GM21619 (cell line): ENCODE measurements at regions not wholly inside any gene's neighbourhood (a gene's known extent, or its start where the extent isn't known, plus 50 kb on each side); places are given as distances from the start of the nearest gene placed in this dataset.

Experiments used
- ATAC-seq: cut with Tn5 transposase; IDR thresholded peaks from one replicate; pipeline ENCODE4 v1.9.1; 2021; ENCODE audit not compliant: unreplicated experiment

DNA sequence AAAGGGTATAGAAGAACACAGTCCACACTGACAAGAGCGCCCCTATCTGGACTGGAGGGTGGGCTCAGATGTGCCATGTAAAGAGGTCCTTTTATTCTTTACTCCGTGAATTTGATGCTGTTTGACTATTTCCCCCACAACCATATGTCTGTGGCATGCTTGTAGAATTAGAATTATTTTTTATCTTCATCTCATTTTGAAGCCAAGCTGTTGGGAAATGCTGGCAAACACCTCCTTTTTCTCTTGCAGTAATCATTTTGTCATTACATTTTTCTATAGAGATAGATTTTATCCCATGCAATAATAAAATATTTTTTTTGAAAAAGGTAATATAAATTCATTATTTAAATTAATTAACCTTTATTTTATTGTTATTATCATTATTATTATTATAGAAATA is 926.6 kb upstream of the AUTS2 start:
- ATAC-seq, result no peak

DNA sequence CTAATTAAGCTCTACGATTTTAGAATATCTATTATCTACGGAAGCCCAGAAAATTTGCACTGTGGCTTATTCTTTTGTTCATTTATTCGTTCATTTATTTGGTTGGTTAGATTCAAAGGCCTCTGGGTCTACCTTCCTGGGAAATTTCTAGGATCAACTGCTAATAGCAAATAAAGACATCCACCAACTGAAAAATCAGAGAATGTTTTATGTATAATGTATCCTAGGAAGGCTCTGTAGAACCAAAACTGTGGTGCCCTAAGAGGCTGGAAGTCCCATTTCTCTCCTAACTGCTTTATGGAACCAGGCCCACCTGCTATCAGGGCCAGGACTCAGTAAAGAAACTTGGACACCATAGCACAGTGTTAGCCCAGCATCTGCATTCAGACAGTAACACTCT is 923.4 kb upstream of the AUTS2 start:
- ATAC-seq, result no peak

DNA sequence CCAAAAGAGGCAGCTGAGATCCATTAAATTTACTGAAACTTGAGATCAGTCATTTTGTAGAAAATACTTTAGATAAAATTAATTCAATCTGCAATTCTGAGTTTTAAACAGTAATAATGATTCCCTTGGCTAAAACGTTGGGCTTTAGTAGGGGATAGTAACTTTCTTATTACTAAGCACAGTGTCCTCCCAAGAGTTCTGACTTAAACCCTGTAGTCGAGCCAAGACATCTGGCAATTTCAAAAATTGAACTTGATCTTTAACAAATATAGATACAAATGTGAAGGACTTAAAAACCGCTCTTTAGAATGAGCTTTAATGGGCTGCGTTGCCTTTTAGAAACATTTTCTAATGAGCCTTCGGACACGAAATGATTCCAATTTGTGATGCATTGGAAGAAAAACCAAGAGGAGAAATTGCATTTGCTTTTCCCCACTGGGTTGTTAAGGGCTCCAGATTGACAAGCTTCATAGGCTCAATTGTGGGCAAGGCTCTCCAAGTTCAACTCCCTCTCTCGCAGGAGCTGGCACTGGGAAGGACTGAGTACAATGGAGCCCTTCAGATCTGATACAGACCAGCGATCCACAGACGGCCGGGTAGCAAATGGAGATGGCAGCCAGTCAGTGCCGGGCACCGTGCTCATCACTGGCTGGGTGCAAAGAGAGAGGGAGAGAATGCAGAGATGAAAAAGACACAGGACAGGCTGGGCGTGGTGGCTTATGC is 921.3 kb upstream of the AUTS2 start:
- no peak for ATAC-seq

DNA sequence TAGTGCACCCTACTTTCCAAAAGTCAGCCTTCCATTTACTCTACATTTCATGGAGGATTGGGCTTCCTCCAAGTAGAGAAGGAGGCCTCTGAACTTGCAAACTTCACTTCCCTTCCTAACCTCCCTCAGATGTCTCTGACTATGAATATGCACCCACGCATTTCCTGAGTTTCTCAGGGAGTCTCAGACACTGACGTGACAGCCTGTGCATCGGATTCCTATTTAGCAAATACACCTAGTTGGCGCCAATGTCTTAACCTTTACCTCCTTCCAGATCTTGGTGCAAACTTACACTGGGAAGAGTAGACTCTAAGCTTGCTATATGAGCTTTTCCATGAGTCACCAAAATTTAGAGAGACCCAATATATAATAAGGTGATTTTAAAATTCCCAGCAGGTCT is 920.1 kb upstream of the AUTS2 start:
- ATAC-seq, result no peak

DNA sequence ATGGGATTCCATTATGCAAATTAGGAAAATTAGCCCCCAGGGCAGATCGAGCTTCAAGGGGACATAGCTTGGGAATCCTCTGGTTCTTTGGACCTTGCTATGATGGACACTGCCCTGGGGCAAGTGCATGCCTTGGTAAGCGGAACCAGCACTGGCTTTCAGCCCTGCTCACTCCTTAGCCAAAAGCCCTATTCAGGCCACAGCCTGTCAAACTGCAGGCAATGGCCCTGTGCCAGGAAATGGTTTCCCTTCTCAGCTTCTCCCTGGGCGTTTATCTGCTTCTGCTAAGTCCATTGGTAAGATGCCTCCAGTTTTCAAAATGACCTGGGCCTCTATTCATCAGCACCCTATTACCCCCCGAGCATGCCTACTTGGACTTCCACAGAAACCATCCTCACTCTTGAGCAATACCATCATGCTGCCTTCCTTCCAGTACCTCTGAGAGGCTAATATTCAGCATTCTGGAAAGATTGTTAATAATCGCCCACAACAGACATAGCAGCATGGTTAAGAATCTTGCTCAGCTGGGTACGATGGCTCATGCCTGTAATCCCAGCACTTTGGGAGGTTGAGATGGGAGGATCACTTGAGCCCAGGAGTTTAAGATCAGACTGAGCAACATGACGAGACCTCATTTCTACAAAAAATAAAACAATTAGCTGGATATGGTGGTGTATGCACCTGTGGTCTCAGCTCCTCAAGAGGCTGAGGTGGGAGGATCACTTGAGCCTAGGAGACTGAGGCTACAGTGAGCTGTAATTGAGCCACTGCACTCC is 918.6 kb upstream of the AUTS2 start:
- ATAC-seq, result no peak

DNA sequence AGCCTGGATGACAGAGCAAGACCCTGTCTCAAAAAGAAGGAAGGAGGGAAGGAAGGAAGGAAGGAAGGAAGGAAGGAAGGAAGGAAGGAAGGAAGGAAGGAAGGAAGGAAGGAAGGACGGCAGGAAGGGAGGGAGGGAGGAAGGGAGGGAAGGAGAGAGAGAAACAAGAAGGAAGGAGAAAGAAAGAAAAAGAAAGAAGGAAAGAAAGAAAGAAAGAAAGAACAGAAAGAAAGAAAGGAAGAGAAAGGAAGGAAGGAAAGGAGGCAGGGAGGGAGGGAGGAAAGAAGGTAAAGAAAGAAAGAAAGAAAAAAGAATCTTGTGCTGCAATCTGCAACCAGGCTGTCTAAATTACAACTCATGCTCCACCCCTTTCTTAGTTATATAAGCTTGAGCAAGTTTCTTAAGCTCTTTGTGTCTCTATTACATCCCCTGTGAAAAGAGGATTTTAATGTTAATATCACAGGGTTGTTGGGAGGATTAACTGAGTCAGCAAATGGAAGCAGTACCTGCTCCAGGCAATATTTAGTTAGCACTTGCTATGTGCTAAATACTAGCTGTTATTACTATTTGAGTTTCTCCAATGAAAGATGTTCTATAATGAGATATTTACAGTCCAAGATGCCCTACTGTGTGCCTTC is 917.9 kb upstream of the AUTS2 start:
- ATAC-seq, result no peak

DNA sequence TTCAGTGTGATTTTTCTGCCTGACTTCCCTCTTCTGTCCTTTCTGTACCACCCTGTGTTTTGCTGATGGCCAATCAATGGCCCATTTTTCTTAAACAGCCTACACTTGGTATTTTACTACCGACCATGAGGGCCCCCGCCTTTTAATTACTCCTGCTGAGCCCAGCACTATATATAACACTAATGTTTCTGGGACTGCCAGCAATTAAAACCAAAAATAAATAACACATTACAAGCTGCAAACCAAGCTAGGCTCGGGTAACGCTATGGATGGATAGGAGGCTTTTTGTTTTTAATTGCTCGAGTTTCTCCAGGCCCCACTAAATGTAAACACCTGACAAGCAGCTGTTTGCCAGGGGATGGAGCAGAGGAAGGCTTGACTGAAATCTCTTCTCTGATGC is 915.4 kb upstream of the AUTS2 start:
- no peak for ATAC-seq

DNA sequence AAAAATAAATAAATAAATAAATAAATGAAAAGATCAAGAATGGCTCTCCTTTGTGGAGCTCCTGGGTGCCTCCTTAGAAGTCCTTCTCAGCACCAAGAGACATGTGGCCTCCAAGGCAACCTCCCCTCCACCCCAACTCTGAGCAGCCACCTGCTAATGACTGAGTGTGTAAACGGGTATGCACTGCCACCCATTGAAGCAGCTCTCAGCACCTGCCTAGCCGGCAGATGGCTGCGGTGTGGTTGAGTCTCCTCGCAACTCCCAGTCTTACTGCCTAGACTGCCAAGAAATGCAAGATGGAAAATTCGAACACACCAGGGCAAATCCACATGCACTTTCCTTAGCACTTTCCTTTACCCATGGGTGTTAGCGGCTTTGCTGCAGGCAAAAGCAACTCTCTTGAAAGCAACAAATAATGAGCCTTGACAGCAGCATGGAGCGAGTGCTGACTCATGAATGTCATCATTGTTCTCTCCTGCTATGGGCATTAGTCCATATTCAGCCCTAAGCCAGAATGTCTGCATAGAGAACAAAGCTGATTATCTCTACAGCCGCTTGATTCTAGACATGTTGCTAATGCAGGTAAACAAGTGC is 913.9 kb upstream of the AUTS2 start:
- ATAC-seq, result no peak

DNA sequence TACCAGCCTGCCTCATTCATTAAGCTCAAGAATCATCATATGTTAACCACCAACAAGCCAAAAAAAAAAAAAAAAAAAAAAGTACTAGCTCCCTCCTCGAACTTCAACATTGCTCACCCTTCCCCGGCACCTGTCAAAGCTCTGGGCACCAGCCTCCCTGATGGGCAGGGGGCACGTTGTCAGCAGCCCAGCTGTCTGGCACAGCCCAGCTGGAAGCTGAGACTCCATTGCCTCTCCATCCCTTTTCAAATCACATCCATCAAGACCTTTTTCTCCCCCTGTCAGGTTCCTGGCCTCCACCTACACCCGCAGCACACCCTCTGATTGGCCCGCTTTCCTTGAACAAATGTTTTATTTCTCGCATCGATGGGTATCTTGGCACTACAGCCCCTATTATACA is 913.3 kb upstream of the AUTS2 start:
- ATAC-seq, result no peak

DNA sequence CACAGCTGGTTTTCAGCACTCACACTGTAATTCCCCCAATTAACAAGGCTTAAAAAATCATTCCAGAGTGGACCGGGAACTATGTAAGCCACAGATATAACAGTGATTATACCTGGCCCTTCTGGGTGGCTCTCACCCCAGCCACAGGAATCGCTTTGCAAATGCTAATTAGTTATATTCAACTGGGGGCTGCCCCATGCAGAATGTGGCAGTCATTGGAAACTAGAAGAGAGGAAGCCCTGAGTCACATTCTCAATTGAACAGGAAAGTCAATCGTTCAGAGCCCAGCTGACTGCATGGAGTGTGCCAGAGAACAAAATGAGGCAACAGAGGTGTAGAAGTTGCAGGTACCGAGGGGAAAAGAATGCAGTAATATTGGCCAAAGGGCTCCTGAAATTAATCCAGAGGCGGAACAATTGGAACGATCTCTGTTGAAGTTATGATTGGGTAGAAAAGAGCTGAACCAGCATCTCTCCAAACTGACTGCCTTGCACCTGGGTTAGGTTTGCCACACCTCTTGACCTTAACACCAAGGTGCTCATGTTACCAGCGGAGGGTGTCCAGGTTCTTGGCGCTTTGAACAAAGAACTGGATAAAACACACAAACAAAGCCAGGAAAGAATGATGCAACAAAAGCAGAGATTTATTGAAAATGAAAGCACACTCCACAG is 909.7 kb upstream of the AUTS2 start:
- no peak for ATAC-seq

DNA sequence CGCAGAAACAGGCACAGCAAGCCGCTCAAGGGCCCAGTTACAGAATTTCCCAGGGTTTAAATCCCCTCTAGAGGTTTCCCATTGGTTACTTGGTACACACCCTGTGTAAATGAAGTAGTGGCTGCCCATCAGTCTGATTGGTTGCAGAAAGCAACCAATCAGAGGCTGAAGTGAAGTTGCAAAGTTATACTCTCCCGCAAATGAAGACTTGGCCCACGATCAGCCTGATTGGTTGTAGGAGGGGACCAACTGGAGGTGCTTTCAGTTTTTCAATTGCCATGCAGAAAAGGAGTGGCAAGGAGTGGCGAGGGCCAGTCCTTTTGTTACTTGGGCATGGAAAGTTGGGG is 909.2 kb upstream of the AUTS2 start:
- no peak for ATAC-seq

DNA sequence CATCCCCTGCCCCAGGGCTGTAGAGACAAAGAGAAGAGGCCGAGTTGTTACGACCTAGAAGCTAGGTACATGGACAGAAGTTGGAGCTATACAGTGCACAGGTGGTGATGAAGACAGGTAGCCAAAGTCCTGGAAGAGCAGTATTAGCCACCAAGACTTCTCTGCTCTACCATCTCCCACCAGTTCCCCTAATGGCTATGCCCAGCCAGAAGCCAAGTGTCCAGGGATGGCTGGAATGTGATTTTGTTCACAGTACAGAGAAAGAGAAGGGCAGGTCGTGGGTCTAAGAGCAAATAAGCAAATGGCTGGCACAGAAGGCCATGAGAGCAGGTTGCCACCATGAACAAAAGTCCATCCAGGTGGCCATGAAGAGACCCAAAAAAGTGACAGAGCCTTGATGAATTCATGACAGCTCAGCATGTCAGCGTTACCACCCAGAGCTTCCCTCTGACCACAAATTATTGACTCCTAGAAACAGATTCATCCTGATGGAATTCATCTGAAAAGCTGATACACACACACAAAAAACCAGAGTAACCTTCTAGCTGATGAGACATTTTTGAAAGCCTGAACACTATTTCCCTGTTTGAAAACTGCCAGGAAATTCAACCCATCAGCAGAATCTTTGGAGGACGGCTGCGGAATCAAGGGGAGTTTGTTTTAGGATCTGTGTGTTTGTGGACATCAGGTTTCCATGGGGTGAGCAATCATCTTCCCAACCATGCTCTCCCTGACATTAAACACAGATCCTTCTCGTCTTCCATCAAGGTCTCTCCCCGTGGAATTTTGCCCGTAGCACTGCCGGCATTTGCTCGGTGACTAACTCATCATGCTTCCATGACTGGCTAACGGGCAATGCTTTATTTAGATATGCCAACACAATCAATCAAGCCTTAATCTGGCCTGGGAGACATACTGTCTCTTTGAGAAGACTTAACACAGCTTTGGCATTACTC is 906.7 kb upstream of the AUTS2 start:
- ATAC-seq, result no peak

DNA sequence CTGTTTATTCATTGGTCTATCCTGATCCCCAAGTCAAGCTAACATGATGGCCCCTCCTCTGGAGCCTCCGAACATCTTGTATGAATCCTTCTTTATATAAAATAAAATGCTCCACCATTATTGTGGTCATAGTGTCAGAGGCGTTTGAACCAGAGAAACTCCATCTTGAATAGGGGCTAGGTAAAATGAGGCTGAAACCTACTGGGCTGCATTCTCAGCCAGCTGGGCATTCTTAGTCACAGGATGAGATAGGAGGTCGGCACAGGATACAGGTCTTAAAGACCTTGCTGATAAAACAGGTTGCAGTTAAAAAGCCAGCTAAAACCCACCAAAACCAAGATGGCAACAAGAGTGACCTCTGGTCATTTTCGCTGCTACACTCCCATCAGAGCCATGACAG is 905.8 kb upstream of the AUTS2 start:
- ATAC-seq, result no peak

DNA sequence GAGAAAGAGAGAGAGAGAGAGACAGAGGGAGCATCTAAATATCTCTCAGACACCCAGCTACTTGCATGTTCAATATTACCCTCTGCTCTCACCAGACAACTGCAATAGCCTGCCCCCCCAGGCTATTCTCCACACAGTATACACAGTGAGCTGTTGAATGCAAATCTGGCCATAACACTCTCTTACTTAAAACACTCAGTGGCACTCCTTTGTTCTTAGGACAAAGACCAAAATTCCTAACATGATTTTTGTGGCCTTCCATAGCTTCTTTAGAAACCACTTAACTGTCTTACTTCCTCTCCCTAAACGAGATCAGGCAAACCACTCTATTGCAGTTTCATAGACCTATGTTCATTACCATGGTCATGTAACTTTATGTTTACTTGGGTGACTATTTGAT is 903.6 kb upstream of the AUTS2 start:
- no peak for ATAC-seq

DNA sequence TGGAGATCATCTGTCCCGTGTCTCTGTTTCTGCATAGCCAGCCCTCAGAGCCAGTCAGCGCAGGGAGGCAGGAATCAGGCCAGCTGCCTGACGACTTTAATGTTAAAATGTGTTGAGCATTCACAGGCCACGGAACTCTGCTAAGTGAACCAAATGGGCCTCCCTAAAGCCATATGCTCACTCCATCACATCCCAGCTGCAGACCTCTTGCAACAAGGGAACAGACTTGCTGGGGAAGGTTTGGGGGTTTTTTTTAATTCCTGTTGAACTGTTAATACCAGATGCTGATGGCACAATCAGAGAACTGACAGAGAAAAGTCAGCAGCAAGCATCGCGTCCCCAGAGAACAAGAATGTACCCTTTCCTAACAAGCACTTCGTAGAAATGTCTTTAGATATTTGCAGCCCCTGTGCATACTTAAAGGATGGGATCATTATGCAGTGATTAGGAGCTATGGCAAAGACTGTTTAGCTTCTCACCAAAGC is 900.4 kb upstream of the AUTS2 start:
- ATAC-seq, result no peak

DNA sequence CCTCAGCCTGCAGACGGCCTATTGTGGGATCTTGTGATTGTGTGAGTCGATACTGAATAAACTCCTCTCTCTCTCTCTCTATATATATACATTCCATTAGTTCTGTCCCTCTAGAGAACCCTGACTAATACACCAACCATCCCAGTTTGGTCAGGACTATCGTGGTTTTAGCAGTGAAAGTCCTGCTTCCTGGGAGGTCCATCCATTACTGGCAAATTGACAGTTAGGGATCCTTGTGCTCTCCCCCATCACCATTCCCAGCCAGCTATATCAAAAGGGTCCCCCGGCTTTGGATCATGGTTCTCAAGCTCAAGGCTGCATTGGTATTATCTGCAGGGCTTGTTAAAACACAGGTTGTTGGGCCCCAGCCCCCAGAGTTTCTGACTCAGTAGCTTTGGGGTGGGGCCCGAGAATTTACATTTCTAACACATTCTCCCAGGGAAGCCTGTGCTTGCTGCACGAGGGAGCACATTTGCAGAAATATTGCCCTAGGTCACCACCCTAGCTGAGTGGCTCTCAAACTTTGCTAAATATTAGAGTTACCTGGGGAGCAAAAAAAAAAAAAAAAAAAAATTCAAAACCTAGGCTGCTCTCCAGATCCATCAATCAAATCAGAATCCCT is 899.1 kb upstream of the AUTS2 start:
- ATAC-seq, result no peak

DNA sequence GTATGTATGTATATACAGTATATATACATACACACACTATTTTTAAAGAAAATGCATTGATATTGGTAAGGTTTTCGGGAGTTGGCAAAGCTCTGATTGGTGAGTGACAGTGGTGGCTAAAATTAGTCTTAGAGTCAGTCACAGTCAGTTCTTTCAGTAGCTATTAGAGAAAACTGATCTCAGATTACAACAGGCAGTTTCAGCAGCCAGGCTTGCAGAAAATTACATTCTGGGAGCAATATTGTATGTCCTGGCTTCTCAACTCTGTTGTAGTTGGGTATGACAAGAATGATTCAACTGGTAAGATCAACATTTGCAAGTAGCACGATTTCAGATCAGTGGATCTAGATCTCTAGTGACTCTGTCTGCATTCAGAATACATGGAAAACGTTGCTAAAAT is 897.9 kb upstream of the AUTS2 start:
- ATAC-seq, result no peak

DNA sequence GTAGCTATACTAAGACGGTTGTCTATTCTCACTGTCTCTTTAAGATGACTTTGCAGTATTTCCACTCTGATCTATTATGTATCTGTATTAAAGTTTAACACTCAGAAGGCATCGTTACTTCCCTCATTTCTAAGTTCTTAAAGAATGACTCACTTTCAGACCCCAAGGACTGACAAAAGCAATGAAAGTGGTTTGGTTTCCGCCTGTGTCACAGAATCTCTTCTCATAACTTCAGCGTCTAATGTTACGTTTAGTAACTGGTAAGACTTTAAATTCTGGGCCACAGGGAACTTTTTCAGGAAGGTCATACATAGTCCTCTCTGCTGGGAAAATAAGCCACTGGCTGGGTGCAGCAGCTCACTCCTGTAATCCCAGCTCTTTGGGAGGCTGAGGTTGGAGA is 892.0 kb upstream of the AUTS2 start:
- no peak for ATAC-seq

DNA sequence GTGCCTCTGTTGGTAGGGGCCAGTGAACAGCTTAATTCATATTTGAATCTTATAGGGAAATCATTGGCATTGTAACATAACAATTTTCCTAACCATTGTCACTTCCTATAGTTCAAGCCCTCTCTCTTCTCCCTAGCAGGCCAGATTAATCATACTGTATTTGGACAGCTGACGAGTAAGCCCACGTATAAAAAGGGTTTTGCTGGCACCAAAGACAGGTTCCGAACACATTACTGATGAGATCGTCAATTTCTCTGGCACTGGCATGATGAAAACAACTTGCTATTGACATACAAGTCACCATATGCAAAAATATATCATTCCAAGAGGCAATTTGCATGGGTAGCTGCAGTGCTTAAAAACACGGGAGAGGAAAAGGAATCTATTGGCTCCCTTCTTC is 891.1 kb upstream of the AUTS2 start:
- ATAC-seq, result no peak

DNA sequence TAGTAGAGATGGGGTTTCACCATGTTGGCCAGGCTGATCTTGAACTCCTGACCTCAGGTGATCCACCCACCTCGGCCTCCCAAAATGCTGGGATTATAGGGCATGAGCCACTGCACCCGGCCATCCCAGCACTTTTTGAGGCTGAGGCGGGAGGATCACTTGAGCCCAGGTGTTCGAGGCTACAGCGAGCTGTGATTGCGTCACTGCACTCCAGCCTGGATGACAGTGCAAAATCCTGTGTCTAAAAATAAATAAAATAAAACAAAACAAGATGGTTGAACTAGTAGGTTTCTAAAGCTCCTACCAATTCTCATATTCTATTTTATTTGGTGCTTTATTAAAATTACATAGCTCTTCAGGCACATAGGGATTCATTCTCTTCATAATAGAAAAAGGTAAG is 890.3 kb upstream of the AUTS2 start:
- ATAC-seq, result no peak
